ENCODE measurements at regions not wholly inside any gene's neighbourhood (a gene's known extent, or its start where the extent isn't known, plus 50 kb on each side); places are given as distances from the start of the nearest gene placed in this dataset.

GRCh38 chr1:209400351-209401220, 182.9 kb upstream of the CAMK1G start:
- no peak for DNase-seq (ENCODE audit: low read depth)

DNA sequence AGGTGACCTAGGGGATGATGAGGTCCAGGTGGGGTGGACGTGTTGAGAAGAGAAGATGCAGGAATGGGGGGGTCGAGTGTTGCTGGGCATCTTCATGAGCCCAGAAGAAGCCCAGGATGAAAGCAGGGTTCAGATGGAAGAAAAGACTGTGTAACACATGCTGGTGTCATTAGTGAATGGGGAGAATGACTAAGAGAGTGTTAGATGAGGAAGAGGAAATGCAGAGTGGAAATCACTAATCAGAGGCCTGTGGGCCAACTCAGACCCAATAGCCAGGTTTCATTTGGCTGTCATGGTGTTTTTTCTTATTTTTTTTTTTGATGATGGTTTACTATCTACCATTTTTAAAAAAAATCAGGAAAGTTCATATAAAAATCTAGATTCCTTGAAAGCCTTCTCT, 180.8 kb upstream of the CAMK1G start:
- DNase-seq (ENCODE audit: low read depth): no peak

DNA sequence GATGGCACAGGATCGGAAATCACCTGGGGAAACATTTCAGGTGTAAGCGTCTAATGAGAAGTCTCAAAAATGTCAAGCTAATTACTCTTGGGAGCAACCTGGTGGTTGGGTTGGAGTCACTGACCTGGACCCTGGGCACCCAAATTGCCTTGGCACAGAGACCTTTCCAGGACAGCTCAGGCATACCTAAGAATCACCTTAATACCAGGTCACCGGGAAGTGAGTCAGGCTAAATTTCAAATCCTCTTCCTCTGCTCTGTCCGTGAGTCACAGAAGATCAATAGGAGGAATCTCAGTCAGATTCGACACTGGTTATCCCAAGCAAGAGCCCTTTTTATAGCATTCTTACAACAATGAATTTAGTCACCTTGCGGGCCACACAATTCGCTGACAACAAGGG, 179.6 kb upstream of the CAMK1G start:
- DNase-seq (ENCODE audit: low read depth): no peak

DNA sequence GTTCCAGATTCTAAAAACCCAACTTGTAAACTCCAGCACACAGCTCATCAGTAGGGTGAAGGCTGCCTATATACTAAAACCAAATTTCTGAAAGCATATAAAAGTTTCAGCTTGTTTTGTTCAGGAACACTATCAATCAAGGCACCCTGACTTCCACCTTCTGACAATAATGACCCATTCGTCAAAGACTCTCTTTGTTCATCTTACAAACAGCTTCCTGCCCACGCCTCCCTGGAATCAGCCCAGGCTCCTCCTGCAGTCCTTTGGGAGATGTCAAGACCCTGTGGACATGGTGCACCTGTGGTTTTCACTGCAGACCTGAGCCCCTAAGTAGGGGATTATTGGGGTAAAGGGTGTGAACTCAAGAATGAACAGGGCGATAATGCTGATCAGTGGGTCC, 178.9 kb upstream of the CAMK1G start:
- DNase-seq (ENCODE audit: low read depth): no peak

- DNase-seq (ENCODE audit: low read depth): no peak
These were observed 178.2 kb upstream of the CAMK1G start for GRCh38 chr1:209405183-209405814.

- no peak for DNase-seq (ENCODE audit: low read depth)
These were observed 177.3 kb upstream of the CAMK1G start for GRCh38 chr1:209406168-209406567.

DNA sequence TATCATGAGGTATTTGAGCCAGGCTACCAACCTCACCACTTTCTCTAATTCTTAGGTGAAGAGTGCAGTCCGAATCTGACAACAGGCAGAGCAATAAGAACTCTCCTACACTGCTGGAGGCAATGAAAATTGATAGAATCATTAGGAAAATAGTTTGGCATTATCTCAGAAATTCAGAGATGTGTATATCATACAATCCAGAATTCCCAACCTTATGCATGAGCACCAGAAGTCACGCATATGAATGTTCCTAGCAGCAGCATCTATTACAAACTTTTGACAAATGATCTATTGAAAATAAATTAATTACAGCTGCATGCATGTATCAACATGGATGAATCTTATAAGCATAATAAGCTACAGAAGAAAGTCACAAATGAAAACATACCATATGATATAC, 176.9 kb upstream of the CAMK1G start:
- DNase-seq (ENCODE audit: low read depth): no peak

DNA sequence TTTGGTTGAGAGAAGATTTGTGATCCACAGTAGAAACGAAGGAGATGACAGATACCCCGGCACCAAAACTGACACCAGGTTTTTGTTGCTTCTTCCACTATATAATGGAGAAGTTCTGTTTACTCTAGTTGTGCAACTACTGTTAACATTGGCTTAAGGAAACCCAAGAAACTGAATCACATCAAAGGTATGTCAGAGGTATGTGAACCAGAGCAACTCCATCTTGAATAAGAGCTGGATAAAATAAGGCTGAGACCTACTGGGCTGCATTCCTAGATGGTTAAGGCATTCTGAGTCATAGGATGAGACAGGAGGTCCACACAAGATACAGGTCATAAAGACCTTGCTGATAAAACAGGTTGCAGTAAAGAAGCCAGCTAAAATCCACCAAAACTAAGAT, 173.7 kb upstream of the CAMK1G start:
- no peak for DNase-seq (ENCODE audit: low read depth)

GRCh38 chr1:209411491-209411929, 172.0 kb upstream of the CAMK1G start:
- DNase-seq (ENCODE audit: low read depth): no peak

GRCh38 chr1:209412036-209412435, 171.5 kb upstream of the CAMK1G start:
- no peak for DNase-seq (ENCODE audit: low read depth)

DNA sequence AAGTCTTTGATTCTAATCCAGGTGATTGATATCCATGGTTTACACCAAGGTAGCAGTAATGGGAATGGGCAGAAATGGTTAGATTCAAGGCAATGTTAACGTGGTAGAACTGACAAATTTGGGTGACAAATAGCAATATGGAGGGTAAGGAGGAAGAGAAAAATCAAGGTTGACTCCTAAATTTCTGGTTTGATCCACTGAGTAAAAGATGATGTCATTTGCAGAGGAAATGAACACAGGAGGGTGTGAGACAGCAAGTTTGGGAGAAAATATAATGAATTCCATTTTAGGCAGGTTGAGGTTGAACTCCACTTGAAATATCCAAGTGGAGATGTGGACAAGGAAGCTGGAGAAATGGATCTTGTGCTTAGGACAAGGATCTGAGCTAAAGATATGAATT, 170.9 kb upstream of the CAMK1G start:
- DNase-seq (ENCODE audit: low read depth): no peak

DNA sequence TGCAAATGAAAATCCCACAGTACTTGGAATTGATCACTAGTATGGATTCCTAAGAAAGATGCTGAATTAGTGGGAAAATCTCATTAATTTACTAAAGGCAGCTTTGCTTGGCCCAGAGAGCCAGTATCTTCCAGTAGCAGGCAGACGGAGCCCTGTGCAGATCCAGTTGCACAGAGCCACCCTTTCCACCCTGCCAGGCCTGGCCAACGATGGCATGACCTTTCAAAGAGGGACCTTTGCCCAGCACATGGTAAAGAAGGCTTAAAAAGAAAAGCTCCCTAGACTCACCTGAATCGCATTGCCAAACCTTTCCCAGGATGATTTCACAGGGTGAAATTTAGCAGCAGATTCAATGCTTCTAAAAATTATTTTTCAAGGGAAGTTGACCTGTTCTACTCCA, 170.5 kb upstream of the CAMK1G start:
- no peak for DNase-seq (ENCODE audit: low read depth)

- DNase-seq (ENCODE audit: low read depth): no peak
These were observed 168.6 kb upstream of the CAMK1G start for GRCh38 chr1:209414803-209415329.

DNA sequence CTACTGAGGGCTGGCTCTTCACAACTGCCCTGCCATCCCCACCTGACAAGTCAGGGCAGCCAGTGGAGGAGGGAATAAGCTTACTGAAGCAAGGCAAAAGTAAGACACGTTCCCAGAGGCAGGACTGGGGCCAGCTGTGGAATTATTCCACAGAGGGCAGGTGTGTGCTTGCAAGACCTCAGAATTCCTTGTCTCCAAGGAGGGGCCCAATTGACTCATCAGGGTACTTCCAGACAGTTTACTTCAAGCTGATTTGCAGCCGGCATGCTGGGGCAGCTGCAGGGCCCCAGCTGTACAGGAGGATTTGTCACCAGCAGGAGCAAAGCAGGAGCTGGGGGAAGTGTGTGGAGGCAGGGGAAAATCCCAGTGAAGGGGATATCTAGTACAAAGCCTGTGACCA, 167.5 kb upstream of the CAMK1G start:
- DNase-seq (ENCODE audit: low read depth): no peak

- DNase-seq (ENCODE audit: low read depth): no peak
These were observed 166.8 kb upstream of the CAMK1G start for GRCh38 chr1:209416716-209417115.

- no peak for DNase-seq (ENCODE audit: low read depth)
These were observed 165.8 kb upstream of the CAMK1G start for GRCh38 chr1:209417761-209418160.

DNA sequence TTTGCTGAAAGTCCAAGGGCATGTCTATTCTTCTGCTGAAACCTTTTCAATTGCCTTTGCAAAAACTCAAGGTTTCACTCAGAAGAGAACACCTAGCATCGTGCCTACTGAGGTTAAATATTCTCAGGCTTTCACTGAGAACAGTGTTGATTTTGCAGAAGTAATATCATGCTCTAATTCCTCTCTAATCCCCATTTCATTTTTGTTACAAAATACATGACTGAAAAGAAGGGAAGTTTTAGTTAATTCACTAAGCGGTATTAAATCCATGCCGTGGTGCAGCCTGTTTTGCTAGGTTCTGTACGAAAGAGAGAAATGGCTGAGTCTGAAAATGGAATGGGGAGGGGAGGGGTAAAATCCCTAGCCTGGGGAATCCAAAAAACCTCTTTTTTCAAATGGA, 163.2 kb upstream of the CAMK1G start:
- DNase-seq (ENCODE audit: low read depth): no peak

DNA sequence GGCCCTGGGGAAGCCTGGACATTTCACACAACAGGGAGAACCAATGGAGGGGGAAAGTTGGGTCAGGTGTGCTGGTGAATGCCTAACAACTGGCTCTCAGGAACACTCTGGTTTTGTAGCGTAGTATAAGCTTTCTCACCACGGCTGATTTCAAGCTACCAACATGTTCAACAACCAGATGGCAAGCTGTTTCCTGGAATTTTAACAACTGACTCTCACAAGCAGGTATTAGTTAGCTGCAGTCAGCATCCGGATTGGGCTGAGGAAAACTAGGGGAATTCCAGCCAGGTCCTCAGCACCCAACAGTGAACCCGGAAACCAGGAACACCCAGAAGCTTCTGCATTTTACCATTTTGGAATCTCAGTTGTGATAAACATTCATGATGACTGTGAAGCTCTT, 162.3 kb upstream of the CAMK1G start:
- DNase-seq (ENCODE audit: low read depth): no peak

GRCh38 chr1:209421978-209422680, 161.4 kb upstream of the CAMK1G start:
- no peak for DNase-seq (ENCODE audit: low read depth)

DNA sequence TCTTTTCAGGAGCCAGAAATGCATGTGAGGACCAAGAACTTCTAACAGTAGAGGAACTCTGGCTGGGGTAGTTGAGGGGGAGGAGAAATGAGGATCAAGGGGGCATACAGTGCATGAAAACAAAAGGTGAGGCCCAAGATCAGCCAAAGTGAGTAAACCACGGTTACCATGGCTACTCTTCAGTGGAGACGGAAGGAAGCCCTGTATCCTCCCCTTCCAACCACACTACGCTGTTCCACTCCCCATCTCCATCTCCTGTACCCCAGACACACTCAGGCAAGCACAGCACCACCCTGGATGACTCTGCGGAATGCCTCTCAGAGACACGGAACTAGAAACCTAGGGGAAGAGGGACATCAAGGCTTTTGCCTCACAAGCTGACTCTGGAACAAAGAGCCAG, 157.6 kb upstream of the CAMK1G start:
- DNase-seq (ENCODE audit: low read depth): no peak

- no peak for DNase-seq (ENCODE audit: low read depth)
These were observed 156.2 kb upstream of the CAMK1G start for GRCh38 chr1:209427277-209427676.

DNA sequence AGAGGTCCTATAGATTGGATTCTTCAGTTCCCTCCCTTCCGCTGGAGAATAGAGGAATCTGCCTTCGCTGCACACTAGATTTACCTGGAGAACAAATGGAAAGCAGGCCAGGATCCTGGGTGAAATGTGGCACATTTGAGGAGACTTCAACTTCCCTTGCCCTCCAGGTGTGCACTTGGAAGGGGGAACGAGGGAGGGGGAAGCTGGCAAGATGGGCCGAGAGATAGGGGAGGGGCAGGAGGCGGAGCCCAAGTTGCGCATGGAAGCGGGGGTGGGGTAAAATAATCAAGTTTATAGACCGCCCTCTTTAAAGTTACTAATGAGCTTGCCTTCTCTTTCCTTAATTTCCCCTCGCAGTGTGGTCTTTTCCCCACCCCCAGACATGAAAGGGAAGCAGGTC, 155.7 kb upstream of the CAMK1G start:
- DNase-seq (ENCODE audit: low read depth): no peak
